ENCODE measurements at regions not wholly inside any gene's neighbourhood (a gene's known extent, or its start where the extent isn't known, plus 50 kb on each side); places are given as distances from the start of the nearest gene placed in this dataset.

DNA sequence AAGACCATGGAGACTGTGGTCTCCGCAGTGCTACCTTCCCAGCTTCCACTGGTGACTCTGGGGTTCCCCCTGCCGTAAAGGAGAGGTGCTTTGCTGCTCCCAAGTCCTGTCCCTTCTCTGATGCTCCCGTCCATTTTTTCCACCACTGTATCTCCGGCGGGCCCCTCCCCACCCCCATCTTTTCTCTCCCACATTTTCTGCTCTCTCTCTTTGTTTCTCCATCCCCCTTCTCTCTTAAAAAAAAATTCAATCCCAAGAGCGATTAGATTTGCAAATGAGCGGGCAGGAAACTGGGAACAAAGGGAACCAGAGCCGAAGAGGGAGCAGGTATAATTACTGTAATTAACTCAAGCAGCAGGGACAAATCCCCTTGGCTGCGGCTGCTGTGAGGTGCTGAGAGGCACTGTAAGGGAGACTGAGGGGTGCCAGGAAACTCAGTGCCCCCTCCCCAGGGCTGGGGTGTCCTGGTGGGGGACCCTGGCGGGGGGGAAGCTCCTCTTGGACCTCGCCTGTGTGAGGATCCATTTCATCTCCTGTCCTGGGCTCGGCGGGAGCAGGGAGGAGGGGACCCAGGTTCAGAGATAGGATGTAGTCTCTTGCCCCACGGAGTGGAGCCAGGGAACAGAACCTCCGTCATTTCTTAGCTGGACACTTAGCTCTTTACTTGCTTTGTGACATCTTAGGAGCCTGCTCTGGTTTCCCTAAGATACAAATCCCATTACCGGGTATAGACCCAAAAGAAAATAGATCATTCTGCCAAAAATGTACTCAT, 140.4 kb upstream of the NRXN3 start:
- no peak for TF ChIP-seq CTCF (IDR thresholded peaks at IDR 0.05; ENCODE audit: insufficient read depth, low read length, poor library complexity, severe bottlenecking)
- no peak for TF ChIP-seq EZH2phosphoT487 (conservative IDR thresholded peaks at IDR 0.05; ENCODE audit: low read length)

All from SU-DHL-6 (cell line).